HEK293 (cell line): ENCODE measurements at regions not wholly inside any gene's neighbourhood (a gene's known extent, or its start where the extent isn't known, plus 50 kb on each side); places are given as distances from the start of the nearest gene placed in this dataset.

Experiments used
- BCL11A ChIP-seq: fragments of 450-650 bp; formaldehyde crosslinking; IDR thresholded peaks from 2 replicates; pipeline ENCODE4 v1.5.1; 2016; ENCODE audit warnings: low read depth, missing biosample characterization, missing genetic modification characterization
- CTCF ChIP-seq: fragments of 450-650 bp; formaldehyde crosslinking; IDR thresholded peaks from 2 replicates; pipeline ENCODE4 v1.5.1; 2016; ENCODE audit warnings: missing biosample characterization, missing genetic modification characterization
- YY1 ChIP-seq: fragments of 450-650 bp; formaldehyde crosslinking; IDR thresholded peaks from 2 replicates; pipeline ENCODE4 v1.5.1; 2018; ENCODE audit warnings: missing biosample characterization, missing genetic modification characterization
- ZBTB7A ChIP-seq: fragments of 450-650 bp; formaldehyde crosslinking; IDR thresholded peaks from 2 replicates; pipeline ENCODE4 v1.5.1; 2016; ENCODE audit warnings: low read depth, missing biosample characterization, missing genetic modification characterization
- ZNF140 ChIP-seq: fragments of 450-650 bp; formaldehyde crosslinking; IDR thresholded peaks from 2 replicates; pipeline ENCODE4 v1.5.1; 2016; ENCODE audit warnings: missing biosample characterization, missing genetic modification characterization
- ZNF214 ChIP-seq: fragments of 450-650 bp; formaldehyde crosslinking; IDR thresholded peaks from 2 replicates; pipeline ENCODE4 v1.5.1; 2017; ENCODE audit warnings: missing biosample characterization, mild to moderate bottlenecking, missing genetic modification characterization, borderline replicate concordance
- ZNF416 ChIP-seq: fragments of 450-650 bp; formaldehyde crosslinking; IDR thresholded peaks from 2 replicates; pipeline ENCODE4 v1.5.1; 2016; ENCODE audit warnings: missing biosample characterization, missing genetic modification characterization

- TF ChIP-seq ZBTB7A (tag by site-specific recombination): no peak
- TF ChIP-seq BCL11A: no peak
- TF ChIP-seq CTCF (tag by site-specific recombination): no peak
- TF ChIP-seq YY1: no peak
- no peak for TF ChIP-seq ZNF416
- no peak for TF ChIP-seq ZNF214 (tag by site-specific recombination)
- TF ChIP-seq ZNF140 (tag by site-specific recombination): no peak
These were observed 399.6 kb downstream of the TBX15 start for GRCh38 chr1:118588566-118588965.
